A673 (cell line): ENCODE measurements at regions not wholly inside any gene's neighbourhood (a gene's known extent, or its start where the extent isn't known, plus 50 kb on each side); places are given as distances from the start of the nearest gene placed in this dataset.

Experiments used
- BruUV-seq: library from RNA; stranded (reverse); fragments of 400-500 nt; replicated peaks from 2 replicates; lab custom pipeline; 2021; lab: Mats Ljungman, UMichigan
- CTCF ChIA-PET: fragments of 300-600 bp; sonication (Branson Sonifier 250); formaldehyde crosslinking; loops from one replicate; lab custom pipeline; 2022; ENCODE audit warnings: antibody characterized with exemption; lab: Charles Lee
- POLR2A ChIA-PET: fragments of 300-600 bp; sonication (Branson Sonifier 250); formaldehyde crosslinking; loops from one replicate; lab custom pipeline; 2022; ENCODE audit warnings: antibody characterized with exemption; ENCODE audit not compliant: low non-redundant PET; lab: Charles Lee
- DNase-seq: peaks from one replicate; pipeline ENCODE4 v3.0.0-alpha.2; 2015; ENCODE audit warnings: low spot score
- H3K27ac ChIP-seq: fragments of 200-600 bp; sonication (generic); 2 replicates; pipeline ENCODE4 v1.5.1; 2016; ENCODE audit warnings: mixed run types, low read depth, mild to moderate bottlenecking, mixed read lengths, antibody characterized with exemption, low read length; ENCODE audit not compliant: poor library complexity, severe bottlenecking
- H3K27me3 ChIP-seq: fragments of 200-600 bp; sonication (generic); replicated peaks from 2 replicates; pipeline ENCODE4 v1.6.1; 2017; ENCODE audit warnings: mixed run types, low read depth, mild to moderate bottlenecking, mixed read lengths, antibody characterized with exemption, low read length; ENCODE audit not compliant: insufficient read depth, poor library complexity
- H3K36me3 ChIP-seq: fragments of 200-600 bp; sonication (generic); 2 replicates; pipeline ENCODE4 v1.6.1; 2016; ENCODE audit warnings: mixed run types, mild to moderate bottlenecking, mixed read lengths, antibody characterized with exemption, low read length; ENCODE audit not compliant: insufficient read depth, poor library complexity, severe bottlenecking
- H3K4me1 ChIP-seq: fragments of 200-600 bp; sonication (generic); 2 replicates; pipeline ENCODE4 v1.6.1; 2017; ENCODE audit warnings: mixed run types, mild to moderate bottlenecking, mixed read lengths, antibody characterized with exemption, low read length; ENCODE audit not compliant: insufficient read depth, poor library complexity, severe bottlenecking
- H3K4me3 ChIP-seq: fragments of 200-600 bp; sonication (generic); 2 replicates; pipeline ENCODE4 v1.5.1; 2016; ENCODE audit warnings: low read depth, mixed run types, mild to moderate bottlenecking, mixed read lengths, low read length; ENCODE audit not compliant: poor library complexity, severe bottlenecking
- H3K9me3 ChIP-seq: fragments of 200-600 bp; sonication (generic); 2 replicates; pipeline ENCODE4 v1.6.1; 2016; ENCODE audit warnings: mixed run types, low read depth, mild to moderate bottlenecking, mixed read lengths, antibody characterized with exemption, low read length; ENCODE audit not compliant: poor library complexity, severe bottlenecking
- EZH2 ChIP-seq: fragments of 200-600 bp; sonication (generic); IDR thresholded peaks from 2 replicates; pipeline ENCODE4 v1.6.1; 2017; ENCODE audit warnings: borderline replicate concordance, low read depth, mild to moderate bottlenecking, mixed read lengths, antibody characterized with exemption, low read length; ENCODE audit not compliant: poor library complexity, severe bottlenecking
- intact Hi-C: fragments of 100-400 bp; cut with micrococcal nuclease; formaldehyde crosslinking; loops from one replicate; pipeline ENCODE4 v1.10.0; 2022; ENCODE audit not compliant: unreplicated experiment
- TF ChIP-seq, protein P1 (sequence below): fragments of 300-800, 200-600 bp; sonication (generic); conservative IDR thresholded peaks from 2 replicates; pipeline ENCODE4 v1.5.1; 2017; ENCODE audit warnings: low read depth, mild to moderate bottlenecking, antibody characterized with exemption, low read length, moderate library complexity, mixed read lengths

- no peaks in the 10 kb centered on the region for H3K27me3 ChIP-seq
- intact Hi-C loops: no loop called here
- no peaks in the 10 kb centered on the region for H3K36me3 ChIP-seq
- H3K27ac ChIP-seq: no peak overlapping the region
- no peak for TF ChIP-seq EZH2
- TF ChIP-seq, protein P1, sequence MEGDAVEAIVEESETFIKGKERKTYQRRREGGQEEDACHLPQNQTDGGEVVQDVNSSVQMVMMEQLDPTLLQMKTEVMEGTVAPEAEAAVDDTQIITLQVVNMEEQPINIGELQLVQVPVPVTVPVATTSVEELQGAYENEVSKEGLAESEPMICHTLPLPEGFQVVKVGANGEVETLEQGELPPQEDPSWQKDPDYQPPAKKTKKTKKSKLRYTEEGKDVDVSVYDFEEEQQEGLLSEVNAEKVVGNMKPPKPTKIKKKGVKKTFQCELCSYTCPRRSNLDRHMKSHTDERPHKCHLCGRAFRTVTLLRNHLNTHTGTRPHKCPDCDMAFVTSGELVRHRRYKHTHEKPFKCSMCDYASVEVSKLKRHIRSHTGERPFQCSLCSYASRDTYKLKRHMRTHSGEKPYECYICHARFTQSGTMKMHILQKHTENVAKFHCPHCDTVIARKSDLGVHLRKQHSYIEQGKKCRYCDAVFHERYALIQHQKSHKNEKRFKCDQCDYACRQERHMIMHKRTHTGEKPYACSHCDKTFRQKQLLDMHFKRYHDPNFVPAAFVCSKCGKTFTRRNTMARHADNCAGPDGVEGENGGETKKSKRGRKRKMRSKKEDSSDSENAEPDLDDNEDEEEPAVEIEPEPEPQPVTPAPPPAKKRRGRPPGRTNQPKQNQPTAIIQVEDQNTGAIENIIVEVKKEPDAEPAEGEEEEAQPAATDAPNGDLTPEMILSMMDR: no peak
- ChIA-PET CTCF (no interaction called here), POLR2A (no interaction called here)
- H3K4me3 ChIP-seq: no peak overlapping the region
- no peaks in the 10 kb centered on the region for H3K9me3 ChIP-seq
- BruUV-seq: no TSS peak
- no peaks in the 10 kb centered on the region for H3K4me1 ChIP-seq
- no peak for DNase-seq
Measured at GRCh38 chr4:163624727-163625126, 130.2 kb downstream of the TMA16 start.

DNA sequence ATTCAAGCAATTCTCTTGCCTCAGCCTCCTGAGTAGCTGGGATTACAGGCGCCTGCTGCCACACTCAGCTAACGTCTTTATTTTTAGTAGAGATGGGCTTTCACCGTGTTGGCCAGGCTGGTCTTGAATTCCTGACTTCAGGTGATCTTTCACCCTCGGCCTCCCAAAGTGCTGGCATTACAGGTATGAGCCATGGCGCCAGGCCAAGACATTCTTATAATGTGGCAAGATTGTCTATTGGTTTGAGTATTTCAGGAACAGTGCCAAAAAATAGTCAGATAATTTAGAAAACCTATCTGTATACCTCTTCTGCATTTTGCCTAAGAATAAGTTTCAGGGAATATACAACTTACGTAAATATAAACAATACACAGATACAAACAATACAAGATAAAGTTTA is 136.8 kb downstream of the TMA16 start:
- Histone ChIP-seq H3K27ac (no peak overlapping the region), H3K9me3 (no peaks in the 10 kb centered on the region), H3K4me1 (no peaks in the 10 kb centered on the region), H3K27me3 (no peaks in the 10 kb centered on the region), H3K4me3 (no peak overlapping the region), H3K36me3 (no peaks in the 10 kb centered on the region)
- ChIA-PET POLR2A (no interaction called here), CTCF (no interaction called here)
- intact Hi-C loops: no loop called here
- TF ChIP-seq, protein P1: no peak
- no peak for TF ChIP-seq EZH2
- no peak for DNase-seq
- BruUV-seq: no TSS peak

GRCh38 chr4:163638909-163639308 is 144.4 kb downstream of the TMA16 start:
- H3K9me3 ChIP-seq: no peaks in the 10 kb centered on the region
- BruUV-seq: no TSS peak
- no peaks in the 10 kb centered on the region for H3K27me3 ChIP-seq
- no peak overlapping the region for H3K27ac ChIP-seq
- ChIA-PET POLR2A (no interaction called here), CTCF (no interaction called here)
- no peak overlapping the region for H3K4me3 ChIP-seq
- peak; percentile 14 for DNase-seq
- H3K36me3 ChIP-seq: no peaks in the 10 kb centered on the region
- H3K4me1 ChIP-seq: peaks cover 6% of the 10 kb centered on the region
- intact Hi-C loops: no loop called here
- TF ChIP-seq EZH2: no peak
- TF ChIP-seq, protein P1: no peak
